ENCODE measurements at regions not wholly inside any gene's neighbourhood (a gene's known extent, or its start where the extent isn't known, plus 50 kb on each side); places are given as distances from the start of the nearest gene placed in this dataset.

DNA sequence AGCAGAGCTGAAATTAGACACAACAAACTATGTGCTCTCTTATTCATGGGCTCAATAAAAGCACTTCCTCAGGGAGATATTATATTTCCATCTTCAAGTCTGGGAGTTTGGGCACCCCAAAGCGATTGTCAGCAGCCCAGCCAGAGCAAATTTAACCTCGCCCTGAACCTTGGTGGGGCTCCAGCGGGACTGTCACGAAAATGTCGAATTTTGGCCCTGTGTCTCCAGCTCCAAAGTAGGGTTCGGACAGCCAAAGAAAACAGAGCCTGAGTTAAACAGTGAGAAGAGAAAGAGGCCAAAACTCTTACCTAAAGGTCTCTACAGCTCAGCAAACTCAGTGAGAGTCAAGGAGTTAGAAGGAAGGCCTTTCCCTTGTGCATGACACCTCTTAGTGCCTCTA lies 432.9 kb downstream of the SPATA31D1 start:
- TF ChIP-seq, protein P1, sequence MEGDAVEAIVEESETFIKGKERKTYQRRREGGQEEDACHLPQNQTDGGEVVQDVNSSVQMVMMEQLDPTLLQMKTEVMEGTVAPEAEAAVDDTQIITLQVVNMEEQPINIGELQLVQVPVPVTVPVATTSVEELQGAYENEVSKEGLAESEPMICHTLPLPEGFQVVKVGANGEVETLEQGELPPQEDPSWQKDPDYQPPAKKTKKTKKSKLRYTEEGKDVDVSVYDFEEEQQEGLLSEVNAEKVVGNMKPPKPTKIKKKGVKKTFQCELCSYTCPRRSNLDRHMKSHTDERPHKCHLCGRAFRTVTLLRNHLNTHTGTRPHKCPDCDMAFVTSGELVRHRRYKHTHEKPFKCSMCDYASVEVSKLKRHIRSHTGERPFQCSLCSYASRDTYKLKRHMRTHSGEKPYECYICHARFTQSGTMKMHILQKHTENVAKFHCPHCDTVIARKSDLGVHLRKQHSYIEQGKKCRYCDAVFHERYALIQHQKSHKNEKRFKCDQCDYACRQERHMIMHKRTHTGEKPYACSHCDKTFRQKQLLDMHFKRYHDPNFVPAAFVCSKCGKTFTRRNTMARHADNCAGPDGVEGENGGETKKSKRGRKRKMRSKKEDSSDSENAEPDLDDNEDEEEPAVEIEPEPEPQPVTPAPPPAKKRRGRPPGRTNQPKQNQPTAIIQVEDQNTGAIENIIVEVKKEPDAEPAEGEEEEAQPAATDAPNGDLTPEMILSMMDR (conservative IDR thresholded peaks at IDR 0.05), result no peak
- no peak for TF ChIP-seq ZFX (IDR thresholded peaks at IDR 0.05)
